Smooth muscle cell (in vitro differentiated cells): ENCODE measurements at regions not wholly inside any gene's neighbourhood (a gene's known extent, or its start where the extent isn't known, plus 50 kb on each side); places are given as distances from the start of the nearest gene placed in this dataset.

Source experiments
- DNase-seq: peaks from one replicate; lab custom pipeline; 2025; ENCODE audit not compliant: unreplicated experiment; lab: John Stamatoyannopoulos, UW
- H2AFZ ChIP-seq: fragments of 200-600 bp; sonication (generic); 2 replicates; pipeline ENCODE4 v1.6.0; 2016; ENCODE audit warnings: antibody characterized with exemption, low read depth, mild to moderate bottlenecking
- H3F3A ChIP-seq: fragments of 200-600 bp; sonication (generic); 2 replicates; pipeline ENCODE4 v1.6.0; 2017; ENCODE audit warnings: antibody characterized with exemption, low read depth
- H3K27ac ChIP-seq: fragments of 200-600 bp; sonication (generic); 2 replicates; pipeline ENCODE4 v1.5.1; 2016; ENCODE audit warnings: low read depth, mild to moderate bottlenecking
- H3K27me3 ChIP-seq: fragments of 200-600 bp; sonication (generic); 2 replicates; pipeline ENCODE4 v1.6.1; 2016; ENCODE audit warnings: low read depth, mild to moderate bottlenecking
- H3K36me3 ChIP-seq: fragments of 200-600 bp; sonication (generic); 2 replicates; pipeline ENCODE4 v1.5.1; 2016; ENCODE audit warnings: low read depth
- H3K4me1 ChIP-seq: fragments of 200-600 bp; sonication (generic); 2 replicates; pipeline ENCODE4 v1.5.1; 2016; ENCODE audit warnings: low read depth
- H3K4me2 ChIP-seq: fragments of 200-600 bp; sonication (generic); 2 replicates; pipeline ENCODE4 v1.6.0; 2016; ENCODE audit warnings: mild to moderate bottlenecking
- H3K4me3 ChIP-seq: fragments of 200-600 bp; sonication (generic); 2 replicates; pipeline ENCODE4 v1.5.1; 2016; ENCODE audit warnings: mild to moderate bottlenecking
- H3K79me2 ChIP-seq: fragments of 200-600 bp; sonication (generic); 2 replicates; pipeline ENCODE4 v1.6.0; 2016; ENCODE audit warnings: low read depth, mild to moderate bottlenecking
- H3K9ac ChIP-seq: fragments of 200-600 bp; sonication (generic); 2 replicates; pipeline ENCODE4 v1.6.0; 2016; ENCODE audit warnings: low read depth
- H3K9me3 ChIP-seq: fragments of 200-600 bp; sonication (generic); replicated peaks from 2 replicates; pipeline ENCODE4 v1.5.1; 2016; ENCODE audit warnings: low read depth
- H4K20me1 ChIP-seq: fragments of 200-600 bp; sonication (generic); 2 replicates; pipeline ENCODE4 v1.6.0; 2016; ENCODE audit warnings: low read depth
- WGBS: methylation state at CpG from one replicate; pipeline ENCODE4 v1.1.7; 2016; ENCODE audit warnings: low lambda C conversion rate; 5-methylcytosine and 5-hydroxymethylcytosine counted together
- TF ChIP-seq, protein P1 (sequence below): fragments of 200-600 bp; sonication (generic); IDR thresholded peaks from 2 replicates; pipeline ENCODE4 v1.5.1; 2017; ENCODE audit warnings: borderline replicate concordance, mild to moderate bottlenecking, antibody characterized with exemption; ENCODE audit not compliant: insufficient read depth, poor library complexity, severe bottlenecking

DNA sequence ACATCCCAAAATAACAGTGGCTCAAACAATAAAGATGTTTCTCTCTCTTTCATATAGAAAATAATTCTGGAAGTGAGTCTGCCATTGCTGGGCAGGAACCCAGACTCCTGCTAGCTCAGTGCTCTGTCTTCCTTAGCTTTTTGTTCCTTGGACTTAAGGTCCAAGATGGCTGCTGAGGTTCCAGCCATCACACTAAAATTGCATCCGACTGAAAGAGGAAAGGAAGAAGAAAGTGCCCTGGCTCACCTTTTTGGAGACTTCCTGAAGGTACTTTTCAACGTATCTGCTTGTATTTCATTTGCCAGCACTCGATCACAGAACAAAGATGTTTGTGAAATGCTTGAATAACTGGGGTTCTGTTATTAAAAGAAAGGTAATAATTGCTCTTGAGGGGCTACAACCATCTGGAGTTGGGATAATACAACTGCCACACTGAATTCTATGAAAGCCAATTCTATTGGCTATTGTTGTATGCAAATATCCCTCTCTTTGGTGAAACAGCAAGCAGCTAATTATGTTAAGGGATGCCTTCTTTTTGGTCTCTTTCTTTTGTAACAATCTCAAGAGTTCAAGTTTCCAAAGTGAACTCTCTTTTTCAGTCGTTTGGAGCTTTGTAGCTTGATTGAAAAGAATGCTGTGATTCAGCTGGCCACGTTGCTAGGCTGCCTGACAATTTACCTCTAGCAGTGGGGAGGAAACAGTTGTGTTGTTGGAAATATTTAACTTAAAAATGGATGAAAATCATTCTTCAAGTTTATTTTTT is 83.9 kb downstream of the BAMBI start:
- TF ChIP-seq, protein P1, sequence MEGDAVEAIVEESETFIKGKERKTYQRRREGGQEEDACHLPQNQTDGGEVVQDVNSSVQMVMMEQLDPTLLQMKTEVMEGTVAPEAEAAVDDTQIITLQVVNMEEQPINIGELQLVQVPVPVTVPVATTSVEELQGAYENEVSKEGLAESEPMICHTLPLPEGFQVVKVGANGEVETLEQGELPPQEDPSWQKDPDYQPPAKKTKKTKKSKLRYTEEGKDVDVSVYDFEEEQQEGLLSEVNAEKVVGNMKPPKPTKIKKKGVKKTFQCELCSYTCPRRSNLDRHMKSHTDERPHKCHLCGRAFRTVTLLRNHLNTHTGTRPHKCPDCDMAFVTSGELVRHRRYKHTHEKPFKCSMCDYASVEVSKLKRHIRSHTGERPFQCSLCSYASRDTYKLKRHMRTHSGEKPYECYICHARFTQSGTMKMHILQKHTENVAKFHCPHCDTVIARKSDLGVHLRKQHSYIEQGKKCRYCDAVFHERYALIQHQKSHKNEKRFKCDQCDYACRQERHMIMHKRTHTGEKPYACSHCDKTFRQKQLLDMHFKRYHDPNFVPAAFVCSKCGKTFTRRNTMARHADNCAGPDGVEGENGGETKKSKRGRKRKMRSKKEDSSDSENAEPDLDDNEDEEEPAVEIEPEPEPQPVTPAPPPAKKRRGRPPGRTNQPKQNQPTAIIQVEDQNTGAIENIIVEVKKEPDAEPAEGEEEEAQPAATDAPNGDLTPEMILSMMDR: no peak
- H3K4me3 ChIP-seq: no peak overlapping the region
- peak overlapping the region; percentile 13 for H3K4me2 ChIP-seq
- H3K4me1 ChIP-seq: peaks cover 11% of the 10 kb centered on the region
- H4K20me1 ChIP-seq: no peaks in the 10 kb centered on the region
- H3K9ac ChIP-seq: no peak overlapping the region
- no peaks in the 10 kb centered on the region for H3K27me3 ChIP-seq
- H3K79me2 ChIP-seq: no peaks in the 10 kb centered on the region
- H2AFZ ChIP-seq: peak overlapping the region; percentile 91
- 59% methylated on average over 5 of the region's 5 CpGs for WGBS
- H3F3A ChIP-seq: no peaks in the 10 kb centered on the region
- no peaks in the 10 kb centered on the region for H3K9me3 ChIP-seq
- no peaks in the 10 kb centered on the region for H3K36me3 ChIP-seq
- no peak for DNase-seq
- peak overlapping the region; percentile 53 for H3K27ac ChIP-seq

DNA sequence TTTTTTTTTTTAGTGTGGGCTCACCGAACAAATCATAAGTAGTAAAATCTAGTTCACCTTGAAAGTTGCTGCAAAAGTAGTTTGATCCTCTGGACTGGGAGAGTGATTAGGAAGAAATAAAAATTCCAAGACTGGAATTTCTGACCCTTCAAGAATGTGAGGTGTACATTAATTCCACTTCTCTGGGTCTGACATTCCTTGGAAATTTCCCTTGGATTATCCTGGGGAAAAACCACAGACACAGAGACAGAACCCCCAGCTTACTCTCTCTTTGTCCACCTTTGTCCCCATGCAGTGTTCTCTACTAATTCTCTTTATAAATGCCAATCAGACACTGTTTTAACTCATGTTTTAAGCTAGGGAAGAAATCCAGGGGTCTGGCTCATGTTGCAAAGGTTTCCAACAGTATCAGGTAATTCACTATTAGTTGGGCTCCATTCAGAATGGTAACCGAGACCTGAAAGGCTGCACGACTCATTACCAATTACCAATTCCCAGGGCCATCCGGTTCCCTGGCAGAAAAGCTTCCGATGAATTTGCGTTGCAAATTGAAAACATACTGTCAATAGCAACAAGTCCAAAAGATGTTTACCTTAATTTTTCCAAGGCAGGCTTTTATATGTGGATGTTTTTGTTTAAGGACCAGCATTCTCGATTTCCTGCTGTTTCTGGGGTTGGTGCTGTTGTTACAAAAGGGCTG is 86.3 kb downstream of the BAMBI start:
- Histone ChIP-seq H3K9ac (no peak overlapping the region), H3K27ac (no peak overlapping the region), H2AFZ (no peak overlapping the region), H3K4me3 (no peak overlapping the region), H3F3A (no peaks in the 10 kb centered on the region), H3K4me1 (peaks cover 16% of the 10 kb centered on the region), H3K27me3 (no peaks in the 10 kb centered on the region), H4K20me1 (no peaks in the 10 kb centered on the region), H3K79me2 (no peaks in the 10 kb centered on the region), H3K9me3 (no peaks in the 10 kb centered on the region), H3K4me2 (no peak overlapping the region), H3K36me3 (no peaks in the 10 kb centered on the region)
- DNase-seq: no peak
- TF ChIP-seq, protein P1: no peak
- 79% methylated on average over 7 of the region's 7 CpGs for WGBS

DNA sequence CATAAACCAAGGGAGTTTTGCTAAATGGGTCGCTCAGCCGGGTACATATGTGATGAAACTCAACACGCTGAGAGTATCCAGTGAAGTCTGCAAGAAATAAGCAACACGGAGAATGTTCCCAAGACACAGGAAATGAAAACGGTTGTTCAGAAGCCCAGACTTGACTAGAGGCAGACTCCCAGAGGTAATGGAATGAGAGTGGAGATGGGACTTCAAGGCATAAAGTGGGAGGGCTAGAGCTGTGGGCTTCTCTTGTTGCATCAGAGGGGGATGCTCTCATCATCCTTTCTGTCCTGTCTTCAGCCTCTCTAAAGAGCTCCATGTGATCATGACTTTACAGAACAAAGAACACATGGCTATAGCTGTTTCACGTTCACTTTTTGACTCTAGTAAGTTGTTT is 88.3 kb downstream of the BAMBI start:
- Histone ChIP-seq H3F3A (no peaks in the 10 kb centered on the region), H3K27ac (no peak overlapping the region), H3K27me3 (no peaks in the 10 kb centered on the region), H2AFZ (no peak overlapping the region), H3K4me1 (peaks cover 25% of the 10 kb centered on the region), H3K79me2 (no peaks in the 10 kb centered on the region), H3K4me3 (no peak overlapping the region), H3K9me3 (no peaks in the 10 kb centered on the region), H4K20me1 (no peaks in the 10 kb centered on the region), H3K4me2 (no peak overlapping the region), H3K36me3 (no peaks in the 10 kb centered on the region), H3K9ac (no peak overlapping the region)
- no peak for DNase-seq
- TF ChIP-seq, protein P1: no peak
- WGBS: 91% methylated on average over 6 of the region's 6 CpGs
